HepG2 (cell line): ENCODE measurements at regions not wholly inside any gene's neighbourhood (a gene's known extent, or its start where the extent isn't known, plus 50 kb on each side); places are given as distances from the start of the nearest gene placed in this dataset.

ENCODE experiments used
- ATAC-seq: fragments of 200-7000 bp; cut with Tn5 transposase; 3 replicates; pipeline ENCODE4 v1.9.1; 2020; ENCODE audit warnings: mild to moderate bottlenecking, moderate library complexity
- BruUV-seq: library from RNA; stranded (reverse); fragments of 400-500 nt; replicated peaks from 2 replicates; lab custom pipeline; 2021; lab: Mats Ljungman, UMichigan
- CTCF ChIA-PET: fragments of 300-600 bp; formaldehyde crosslinking; extraction: SDS; loops from one replicate; lab custom pipeline; 2021; ENCODE audit warnings: low total read pairs, inconsistent platforms, low intra/inter-chr PET ratio; lab: Yijun Ruan, JAX
- POLR2A ChIA-PET: fragments of 350-600 bp; sonication (Branson Sonifier 250); formaldehyde crosslinking; loops from one replicate; lab custom pipeline; 2020; ENCODE audit warnings: antibody characterized with exemption, inconsistent platforms; lab: Yijun Ruan, JAX
- DNase-seq: peaks from one replicate; pipeline ENCODE4 v3.0.0-alpha.2; 2015; ENCODE audit warnings: low spot score
- FAIRE-seq: peaks from 3 replicates; lab custom pipeline; 2011; peaks lifted over from hg19 to GRCh38; lab: Jason Lieb, UNC
- H2AFZ ChIP-seq: one replicate; pipeline ENCODE4 v1.6.1; 2011; ENCODE audit warnings: low read length, inconsistent platforms
- H3K27ac ChIP-seq: fragments of 300-600 bp; 3 replicates; pipeline ENCODE4 v1.8.0; 2011; ENCODE audit warnings: mixed run types, mild to moderate bottlenecking, mixed read lengths, low read length, inconsistent platforms; ENCODE audit not compliant: insufficient read depth; ENCODE audit errors: extremely low read length
- H3K27me3 ChIP-seq, 2 experiments: fragments of 200-600 bp in 1 of 2; 2 replicates in 1 of 2; 3 replicates in 1 of 2; pipeline versions ENCODE4 v1.6.0 to v1.8.0; 2011; ENCODE audit warnings: low read length in 2 of 2, mild to moderate bottlenecking in 2 of 2, moderate library complexity in 2 of 2, inconsistent platforms in 1 of 2; ENCODE audit not compliant: insufficient read depth in 2 of 2, control insufficient read depth in 1 of 2
- H3K36me3 ChIP-seq, 2 experiments: fragments of 200-600 bp in 1 of 2; replicated peaks in 1 of 2; 2 replicates in 1 of 2; 3 replicates in 1 of 2; pipeline versions ENCODE4 v1.5.1 to v1.8.0; 2011; ENCODE audit warnings: low read length in 2 of 2, inconsistent platforms in 1 of 2; ENCODE audit not compliant: insufficient read depth in 2 of 2, control insufficient read depth in 1 of 2
- H3K4me1 ChIP-seq: 2 replicates; pipeline ENCODE4 v1.5.1; 2012; ENCODE audit warnings: low read length, inconsistent platforms; ENCODE audit not compliant: insufficient read depth
- H3K4me2 ChIP-seq: 2 replicates; pipeline ENCODE4 v1.6.0; 2011; ENCODE audit warnings: low read depth, low read length, inconsistent platforms
- H3K4me3 ChIP-seq, 3 experiments: fragments of 200-600 bp in 1 of 3; sonication (generic), shearing (Covaris generic) in 1 of 3; replicated peaks in 1 of 3; 2 replicates each; pipeline ENCODE4 v1.5.1; 2011 to 2016; ENCODE audit warnings: low read length in 3 of 3, inconsistent platforms in 2 of 3, low read depth in 2 of 3, mild to moderate bottlenecking in 2 of 3, control low read depth in 1 of 3, mixed read lengths in 1 of 3; ENCODE audit not compliant: insufficient read depth in 1 of 3
- H3K79me2 ChIP-seq: one replicate; pipeline ENCODE4 v1.6.1; 2011; ENCODE audit warnings: low read length, inconsistent platforms; ENCODE audit not compliant: insufficient read depth
- H3K9ac ChIP-seq: 2 replicates; pipeline ENCODE4 v1.6.0; 2011; ENCODE audit warnings: mild to moderate bottlenecking, low read depth, low read length, inconsistent platforms; ENCODE audit not compliant: insufficient read depth
- H3K9me3 ChIP-seq: 2 replicates; pipeline ENCODE4 v1.5.1; 2012; ENCODE audit warnings: mild to moderate bottlenecking, low read length
- H4K20me1 ChIP-seq: 2 replicates; pipeline ENCODE4 v1.6.0; 2011; ENCODE audit warnings: inconsistent platforms, mild to moderate bottlenecking, low read length, moderate library complexity; ENCODE audit not compliant: insufficient read depth
- AGO1 ChIP-seq: fragments of 200-400 bp; formaldehyde crosslinking; IDR thresholded peaks from 2 replicates; pipeline ENCODE4 v1.6.1; 2017; ENCODE audit warnings: mild to moderate bottlenecking, low read depth, low read length, moderate library complexity; ENCODE audit not compliant: poor library complexity, severe bottlenecking
- CBX1 ChIP-seq: IDR thresholded peaks from one replicate; pipeline ENCODE4 v1.6.1; 2016; ENCODE audit warnings: antibody characterized with exemption, low read depth
- GATA4 ChIP-seq: sonication (generic); IDR thresholded peaks from 2 replicates; pipeline ENCODE4 v1.6.1; 2016; ENCODE audit warnings: antibody characterized with exemption, low read depth, borderline replicate concordance
- MXD3 ChIP-seq: IDR thresholded peaks from 2 replicates; pipeline ENCODE4 v1.6.1; 2016; ENCODE audit warnings: mild to moderate bottlenecking, missing biosample characterization, missing genetic modification reagents
- NR3C1 ChIP-seq: sonication (generic); formaldehyde crosslinking; IDR thresholded peaks from 2 replicates; pipeline ENCODE4 v1.4.0; 2020; ENCODE audit warnings: missing genetic modification reagents
- RCOR2 ChIP-seq: IDR thresholded peaks from 2 replicates; pipeline ENCODE4 v1.6.1; 2016; ENCODE audit warnings: missing biosample characterization, missing genetic modification reagents
- SOX5 ChIP-seq: IDR thresholded peaks from 2 replicates; pipeline ENCODE4 v1.6.1; 2016; ENCODE audit warnings: borderline replicate concordance
- TAF1 ChIP-seq: sonication (generic); formaldehyde crosslinking; IDR thresholded peaks from 2 replicates; pipeline ENCODE4 v1.4.0; 2020; ENCODE audit warnings: missing genetic modification reagents
- ZBTB20 ChIP-seq: sonication (generic); formaldehyde crosslinking; IDR thresholded peaks from 2 replicates; pipeline ENCODE4 v1.8.1; 2023; ENCODE audit warnings: missing genetic modification reagents, low read depth, mild to moderate bottlenecking, borderline replicate concordance
- ZNF281 ChIP-seq: sonication (generic); formaldehyde crosslinking; IDR thresholded peaks from 2 replicates; pipeline ENCODE4 v1.4.0; 2020; ENCODE audit warnings: missing genetic modification reagents, borderline replicate concordance
- ZNF335 ChIP-seq: sonication (generic); formaldehyde crosslinking; IDR thresholded peaks from 2 replicates; pipeline ENCODE4 v1.4.0; 2020; ENCODE audit warnings: missing genetic modification reagents
- ZNF629 ChIP-seq: sonication (generic); formaldehyde crosslinking; conservative IDR thresholded peaks from 2 replicates; pipeline ENCODE4 v1.5.0; 2020; ENCODE audit warnings: missing genetic modification reagents
- ZNF768 ChIP-seq: sonication (generic); formaldehyde crosslinking; IDR thresholded peaks from 2 replicates; pipeline ENCODE4 v1.4.0; 2020; ENCODE audit warnings: missing genetic modification reagents
- WGBS: methylation state at CpG from one replicate; pipeline ENCODE4 v1.1.6; 2017; ENCODE audit warnings: low lambda C conversion rate; 5-methylcytosine and 5-hydroxymethylcytosine counted together
- in situ Hi-C: cut with HindIII; loops from 2 replicates; pipeline ENCODE4 v1.10.0; 2017; ENCODE audit warnings: low pct_unique_long_range_greater_than_20kb; ENCODE audit not compliant: extremely low pct_ligation_motif_present
- intact Hi-C: fragments of 100-400 bp; cut with micrococcal nuclease; formaldehyde crosslinking; loops from one replicate; pipeline ENCODE4 v1.10.0; 2022; ENCODE audit not compliant: unreplicated experiment

- H3K27me3 ChIP-seq = peaks cover 0 to 2% of the 10 kb centered on the region in 2 experiments; a peak in 3 of 5 replicates
- ChIA-PET POLR2A (interaction anchor here (1.0 to 1.2 kb wide), 2 partner anchors 21 to 107 kb away, joined by 3 to 5 read pairs; no protein-coding TSS in a partner anchor), CTCF (no interaction called here)
- no TSS peak for BruUV-seq
- ATAC-seq (no peak), FAIRE-seq (no peak), DNase-seq (no peak)
- in situ Hi-C loops = no loop called here
- peak overlapping the region; percentile 15 for H2AFZ ChIP-seq
- intact Hi-C loops = no loop called here
- no peaks in the 10 kb centered on the region for H3K79me2 ChIP-seq
- no peak overlapping the region for H3K9ac ChIP-seq
- TF ChIP-seq ZNF768 (CRISPR knock-in tag) (no peak), ZNF629 (CRISPR knock-in tag) (peak; percentile 47), ZBTB20 (no peak)
- no peaks in the 10 kb centered on the region for H3K36me3 ChIP-seq
- peaks cover 35% of the 10 kb centered on the region for H3K4me1 ChIP-seq
- H3K4me3 ChIP-seq = no peak overlapping the region; a peak in 1 of 6 replicates
- 41% methylated on average over 3 of the region's 3 CpGs for WGBS
- H4K20me1 ChIP-seq = no peaks in the 10 kb centered on the region
- no peak overlapping the region for H3K27ac ChIP-seq
- H3K4me2 ChIP-seq = peak overlapping the region; percentile 84
- no peaks in the 10 kb centered on the region for H3K9me3 ChIP-seq
Measured at GRCh38 chr3:72483554-72484104, 364.6 kb downstream of the SHQ1 start.

- DNase-seq = no peak
- TF ChIP-seq MXD3 (CRISPR knock-in tag) = no peak
- TF ChIP-seq CBX1 = no peak
- TF ChIP-seq SOX5 (CRISPR knock-in tag) = no peak
- 0 out of 2 replicates have a peak, but pooled peaks have one; percentile 14 for TF ChIP-seq ZNF281
- TF ChIP-seq TAF1 = no peak
- TF ChIP-seq AGO1 = no peak
- TF ChIP-seq GATA4 = no peak
- TF ChIP-seq RCOR2 (CRISPR knock-in tag) = no peak
- no peak for TF ChIP-seq ZNF335 (CRISPR knock-in tag)
- TF ChIP-seq NR3C1 (CRISPR knock-in tag) = no peak
Measured at GRCh38 chr3:72482589-72483321, 365.5 kb downstream of the SHQ1 start.

More at GRCh38 chr3:72482589-72483321, 365.5 kb downstream of the SHQ1 start:
- Histone ChIP-seq H3K9me3 (no peaks in the 10 kb centered on the region), H3K27ac (no peak overlapping the region), H3K4me3 (peak overlapping the region; percentile 18 to 57 (median 50); a peak in 5 of 6 replicates), H4K20me1 (no peaks in the 10 kb centered on the region), H3K4me1 (peaks cover 26% of the 10 kb centered on the region), H3K4me2 (peak overlapping the region; percentile 84), H2AFZ (peak overlapping the region; percentile 78), H3K36me3 (no peaks in the 10 kb centered on the region), H3K79me2 (no peaks in the 10 kb centered on the region), H3K27me3 (peaks cover 0 to 2% of the 10 kb centered on the region in 2 experiments; a peak in 3 of 5 replicates), H3K9ac (peak overlapping the region; percentile 15; the same call in 1 of the 2 replicates)
- BruUV-seq = no TSS peak
- in situ Hi-C loops (no loop called here), intact Hi-C loops (no loop called here)
- POLR2A ChIA-PET = interaction anchor here (0.8 to 1.2 kb wide), 4 partner anchors 13 to 108 kb away, joined by 3 to 5 read pairs (median 3); no protein-coding TSS in a partner anchor
- CTCF ChIA-PET = interaction anchor here (0.7 kb wide), 1 partner anchor 23 kb away, joined by 3 read pairs; no protein-coding TSS in a partner anchor
- ATAC-seq (peak; percentile 52), FAIRE-seq (no peak)
- WGBS = 2% methylated on average over 12 of the region's 12 CpGs
